SK-N-MC (cell line): ENCODE measurements at regions not wholly inside any gene's neighbourhood (a gene's known extent, or its start where the extent isn't known, plus 50 kb on each side); places are given as distances from the start of the nearest gene placed in this dataset.
"Not testable (repeated sequence)": the region's sequence is repeated elsewhere in the genome, so short reads cannot be mapped to it uniquely, and the experiment has no call there.

Experiments used
- EZH2 ChIP-seq: fragments of 200-600 bp; sonication (generic); IDR thresholded peaks from one replicate; pipeline ENCODE4 v1.6.1; 2017; ENCODE audit warnings: antibody characterized with exemption
- FOXP2 ChIP-seq: optimal IDR thresholded peaks from 2 replicates; pipeline ENCODE3; 2011; ENCODE audit warnings: mild to moderate bottlenecking, moderate library complexity; ENCODE audit not compliant: insufficient read depth; ENCODE audit errors: extremely low read length, control extremely low read depth
- POLR2AphosphoS5 ChIP-seq: IDR thresholded peaks from 2 replicates; pipeline ENCODE4 v1.6.1; 2012; ENCODE audit warnings: mild to moderate bottlenecking, low read depth, low read length, borderline replicate concordance

DNA sequence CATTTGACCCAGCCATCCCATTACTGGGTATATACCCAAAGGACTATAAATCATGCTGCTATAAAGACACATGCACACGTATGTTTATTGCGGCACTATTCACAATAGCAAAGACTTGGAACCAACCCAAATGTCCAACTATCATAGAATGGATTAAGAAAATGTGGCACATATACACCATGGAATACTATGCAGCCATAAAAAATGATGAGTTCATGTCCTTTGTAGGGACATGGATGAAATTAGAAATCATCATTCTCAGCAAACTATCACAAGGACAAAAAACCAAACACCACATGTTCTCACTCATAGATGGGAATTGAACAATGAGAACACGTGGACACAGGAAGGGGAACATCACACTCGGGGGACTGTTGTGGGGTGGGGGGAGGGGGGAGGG lies 74.8 kb downstream of the RMI2 start:
- TF ChIP-seq POLR2AphosphoS5, EZH2, FOXP2: not testable (repeated sequence)
